ENCODE measurements at regions not wholly inside any gene's neighbourhood (a gene's known extent, or its start where the extent isn't known, plus 50 kb on each side); places are given as distances from the start of the nearest gene placed in this dataset.

DNA sequence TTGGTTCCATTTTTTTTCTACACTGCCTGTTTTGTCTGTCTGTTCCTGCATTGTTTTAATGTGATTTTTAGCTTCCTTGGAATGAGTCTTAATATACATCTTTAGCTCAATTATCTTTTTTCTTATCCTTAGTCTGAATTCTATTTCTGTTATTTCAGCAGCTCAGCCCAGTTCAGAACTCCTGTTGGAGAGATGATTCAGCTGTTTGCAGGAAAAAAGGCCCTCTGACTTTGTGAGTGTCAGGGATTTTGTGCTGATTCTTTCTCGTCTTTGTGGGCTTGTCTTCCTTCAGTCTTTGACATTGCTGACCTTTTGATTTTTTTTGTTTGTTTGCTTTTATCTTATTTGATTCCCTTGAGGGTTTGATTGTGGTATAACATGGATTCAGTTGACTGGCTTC, 343.2 kb upstream of the TRAM1L1 start:
- DNase-seq (no peak), ATAC-seq (no peak)
- Histone ChIP-seq H3K36me3 (no peaks in the 10 kb centered on the region), H3K27me3 (no peaks in the 10 kb centered on the region), H3K4me1 (no peaks in the 10 kb centered on the region), H3K27ac (no peak overlapping the region), H3K4me3 (no peak overlapping the region), H3K9me3 (no peaks in the 10 kb centered on the region)
- in situ Hi-C loops (cut with MboI; ENCODE audit: low sequenced_read_pairs in 4 of 4), result no loop called here
- TF ChIP-seq POLR2A (IDR thresholded peaks at IDR 0.05) (no peak), CTCF (IDR thresholded peaks at IDR 0.05 in 4 of 5, conservative IDR thresholded peaks at IDR 0.05 in 1 of 5) (no peak)
- intact Hi-C loops (cut with DNase I; ENCODE audit: low total_unique reads), result no loop called here

GRCh38 chr4:117429061-117429460, 343.7 kb upstream of the TRAM1L1 start:
- TF ChIP-seq CTCF (IDR thresholded peaks at IDR 0.05 in 4 of 5, conservative IDR thresholded peaks at IDR 0.05 in 1 of 5), result no peak
- TF ChIP-seq POLR2A (IDR thresholded peaks at IDR 0.05), result no peak

DNA sequence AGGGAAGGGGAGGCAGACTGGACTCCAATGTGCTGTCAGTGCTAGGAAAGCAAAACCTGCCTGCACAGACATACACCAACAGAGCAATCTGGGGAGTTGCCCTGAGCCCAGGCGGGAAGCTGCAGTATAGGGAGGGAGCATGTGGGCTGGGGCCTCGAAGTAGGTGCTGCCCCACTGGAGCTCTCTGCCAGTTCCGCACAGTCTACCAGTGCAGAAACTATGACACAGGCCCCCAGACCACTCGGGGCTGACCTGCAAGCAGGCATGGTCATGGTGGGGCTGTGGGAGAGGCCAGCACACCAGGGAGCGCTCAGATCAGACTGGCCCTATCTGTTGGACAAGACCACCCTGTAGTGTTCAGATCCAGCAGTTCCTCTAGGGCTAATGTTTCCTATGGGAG, 344.1 kb upstream of the TRAM1L1 start:
- intact Hi-C loops (cut with DNase I; ENCODE audit: low total_unique reads), result no loop called here
- Histone ChIP-seq H3K36me3 (no peaks in the 10 kb centered on the region), H3K4me3 (no peak overlapping the region), H3K9me3 (no peaks in the 10 kb centered on the region), H3K27me3 (no peaks in the 10 kb centered on the region), H3K4me1 (no peaks in the 10 kb centered on the region), H3K27ac (no peak overlapping the region)
- in situ Hi-C loops (cut with MboI; ENCODE audit: low sequenced_read_pairs in 4 of 4), result no loop called here
- TF ChIP-seq POLR2A (IDR thresholded peaks at IDR 0.05) (no peak), CTCF (IDR thresholded peaks at IDR 0.05 in 4 of 5, conservative IDR thresholded peaks at IDR 0.05 in 1 of 5) (no peak)
- ATAC-seq, result no peak
- DNase-seq, result no peak

More at GRCh38 chr4:117429061-117429460, 343.7 kb upstream of the TRAM1L1 start:
- Histone ChIP-seq H3K27ac (no peak overlapping the region), H3K4me3 (no peak overlapping the region), H3K9me3 (no peaks in the 10 kb centered on the region), H3K27me3 (no peaks in the 10 kb centered on the region), H3K36me3 (no peaks in the 10 kb centered on the region), H3K4me1 (no peaks in the 10 kb centered on the region)
- in situ Hi-C loops (cut with MboI; ENCODE audit: low sequenced_read_pairs in 4 of 4), result no loop called here
- ATAC-seq (no peak), DNase-seq (no peak)
- intact Hi-C loops (cut with DNase I; ENCODE audit: low total_unique reads), result no loop called here

DNA sequence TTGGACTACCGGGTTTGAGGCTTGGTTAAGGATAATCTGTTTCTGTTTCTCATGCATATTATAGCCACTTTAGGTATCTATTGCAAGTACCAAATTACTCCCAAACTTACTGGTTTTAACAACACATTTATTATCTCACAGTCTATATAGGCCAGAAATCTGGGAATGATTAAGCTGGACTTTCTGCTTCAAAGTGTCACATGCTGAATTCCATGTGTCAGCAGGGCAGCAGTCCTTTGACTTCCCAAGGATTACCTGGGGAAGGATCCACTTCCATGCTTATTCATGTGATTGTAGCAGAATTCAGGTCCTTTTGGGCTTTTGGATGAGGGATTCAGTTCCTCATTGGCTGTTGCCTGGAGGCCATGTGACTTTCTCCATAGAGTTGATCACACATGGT, 349.0 kb upstream of the TRAM1L1 start:
- in situ Hi-C loops (cut with MboI; ENCODE audit: low sequenced_read_pairs in 4 of 4), result no loop called here
- H3K36me3 ChIP-seq, result no peaks in the 10 kb centered on the region
- no peak for TF ChIP-seq POLR2A (IDR thresholded peaks at IDR 0.05)
- TF ChIP-seq CTCF (IDR thresholded peaks at IDR 0.05 in 4 of 5, conservative IDR thresholded peaks at IDR 0.05 in 1 of 5), result no peak
- no peaks in the 10 kb centered on the region for H3K27me3 ChIP-seq
- intact Hi-C loops (cut with DNase I; ENCODE audit: low total_unique reads), result no loop called here
- no peak for DNase-seq
- H3K27ac ChIP-seq, result no peak overlapping the region
- ATAC-seq, result no peak
- H3K4me3 ChIP-seq, result no peak overlapping the region
- no peaks in the 10 kb centered on the region for H3K9me3 ChIP-seq
- H3K4me1 ChIP-seq, result no peaks in the 10 kb centered on the region

DNA sequence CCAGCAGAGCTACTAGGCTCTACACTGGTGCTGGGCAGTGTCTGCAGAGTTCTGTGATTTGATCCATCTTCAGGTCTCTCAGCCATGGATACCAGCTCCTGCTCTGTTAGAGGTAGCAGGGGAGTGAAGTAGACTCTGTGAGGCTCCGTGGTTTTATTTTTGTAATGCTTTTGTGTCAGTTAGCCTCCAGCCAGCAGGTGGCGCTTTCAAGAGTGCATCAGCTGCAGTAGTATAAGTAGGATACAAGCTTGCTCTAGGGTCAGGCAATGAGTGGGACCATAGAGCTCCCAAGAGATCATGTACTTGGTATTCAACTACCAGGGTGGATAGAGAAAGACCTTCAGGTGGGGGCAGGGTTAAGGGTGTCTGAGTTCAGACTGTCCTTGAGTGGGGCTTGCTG, 362.5 kb upstream of the TRAM1L1 start:
- TF ChIP-seq POLR2A (IDR thresholded peaks at IDR 0.05) (no peak), CTCF (IDR thresholded peaks at IDR 0.05 in 4 of 5, conservative IDR thresholded peaks at IDR 0.05 in 1 of 5) (no peak)
- in situ Hi-C loops (cut with MboI; ENCODE audit: low sequenced_read_pairs in 4 of 4), result no loop called here

More for the DNA sequence above, 362.5 kb upstream of the TRAM1L1 start:
- Histone ChIP-seq H3K27ac (no peak overlapping the region), H3K27me3 (no peaks in the 10 kb centered on the region), H3K36me3 (no peaks in the 10 kb centered on the region), H3K4me3 (no peak overlapping the region), H3K9me3 (no peaks in the 10 kb centered on the region), H3K4me1 (no peaks in the 10 kb centered on the region)
- DNase-seq (no peak), ATAC-seq (no peak)
- intact Hi-C loops (cut with DNase I; ENCODE audit: low total_unique reads), result no loop called here

Measured in gastrocnemius medialis (tissue), 4 donors.